Neural progenitor cell (in vitro differentiated cells): ENCODE measurements at regions not wholly inside any gene's neighbourhood (a gene's known extent, or its start where the extent isn't known, plus 50 kb on each side); places are given as distances from the start of the nearest gene placed in this dataset.

Experiments
- EZH2 ChIP-seq: fragments of 200-600 bp; sonication (generic); IDR thresholded peaks from 2 replicates; pipeline ENCODE4 v1.6.1; 2017; ENCODE audit warnings: antibody characterized with exemption, mild to moderate bottlenecking, moderate library complexity
- EZH2phosphoT487 ChIP-seq: fragments of 200-600 bp; sonication (generic); IDR thresholded peaks from 2 replicates; pipeline ENCODE4 v1.6.1; 2017; ENCODE audit warnings: antibody characterized with exemption
- TF ChIP-seq, protein P1 (sequence below): fragments of 200-600 bp; sonication (generic); IDR thresholded peaks from 2 replicates; pipeline ENCODE4 v1.5.1; 2017; ENCODE audit warnings: antibody characterized with exemption, mild to moderate bottlenecking

DNA sequence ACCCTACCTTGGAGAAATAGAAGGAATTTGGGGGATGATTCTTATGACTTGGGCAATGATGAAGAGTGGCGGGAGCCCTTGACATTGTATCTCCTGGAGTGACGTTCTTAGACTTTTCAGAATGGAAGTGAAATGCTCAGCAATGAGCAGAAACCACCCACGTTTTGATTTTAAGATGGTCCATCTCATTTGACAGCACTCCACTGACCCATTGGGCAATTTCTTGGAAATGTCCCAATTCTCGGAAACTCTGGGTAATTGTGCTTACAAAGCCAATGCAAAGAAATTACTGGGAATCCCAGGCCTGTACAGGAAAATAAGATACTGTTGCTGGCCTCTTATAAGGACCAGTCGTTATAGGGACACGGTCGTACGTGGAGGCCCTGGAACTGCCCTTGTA is 170.0 kb upstream of the COPS8 start:
- TF ChIP-seq, protein P1, sequence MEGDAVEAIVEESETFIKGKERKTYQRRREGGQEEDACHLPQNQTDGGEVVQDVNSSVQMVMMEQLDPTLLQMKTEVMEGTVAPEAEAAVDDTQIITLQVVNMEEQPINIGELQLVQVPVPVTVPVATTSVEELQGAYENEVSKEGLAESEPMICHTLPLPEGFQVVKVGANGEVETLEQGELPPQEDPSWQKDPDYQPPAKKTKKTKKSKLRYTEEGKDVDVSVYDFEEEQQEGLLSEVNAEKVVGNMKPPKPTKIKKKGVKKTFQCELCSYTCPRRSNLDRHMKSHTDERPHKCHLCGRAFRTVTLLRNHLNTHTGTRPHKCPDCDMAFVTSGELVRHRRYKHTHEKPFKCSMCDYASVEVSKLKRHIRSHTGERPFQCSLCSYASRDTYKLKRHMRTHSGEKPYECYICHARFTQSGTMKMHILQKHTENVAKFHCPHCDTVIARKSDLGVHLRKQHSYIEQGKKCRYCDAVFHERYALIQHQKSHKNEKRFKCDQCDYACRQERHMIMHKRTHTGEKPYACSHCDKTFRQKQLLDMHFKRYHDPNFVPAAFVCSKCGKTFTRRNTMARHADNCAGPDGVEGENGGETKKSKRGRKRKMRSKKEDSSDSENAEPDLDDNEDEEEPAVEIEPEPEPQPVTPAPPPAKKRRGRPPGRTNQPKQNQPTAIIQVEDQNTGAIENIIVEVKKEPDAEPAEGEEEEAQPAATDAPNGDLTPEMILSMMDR: no peak
- TF ChIP-seq EZH2: no peak
- TF ChIP-seq EZH2phosphoT487: no peak
